Inferior parietal cortex (tissue), 1 donor: ENCODE measurements at regions not wholly inside any gene's neighbourhood (a gene's known extent, or its start where the extent isn't known, plus 50 kb on each side); places are given as distances from the start of the nearest gene placed in this dataset.

Source experiments
- DNase-seq: peaks from one replicate; pipeline ENCODE4 v3.0.0-alpha.2; 2016; ENCODE audit errors: extremely low spot score

GRCh38 chr2:204012072-204012653, 75.6 kb downstream of the ICOS start:
- peak; percentile 29 for DNase-seq

GRCh38 chr2:204015118-204015843, 78.7 kb downstream of the ICOS start:
- DNase-seq, result no peak

GRCh38 chr2:204018717-204019116, 82.2 kb downstream of the ICOS start:
- DNase-seq, result no peak

- DNase-seq, result no peak
Observed at GRCh38 chr2:204019572-204020501, 83.3 kb downstream of the ICOS start.

GRCh38 chr2:204021290-204022081, 84.9 kb downstream of the ICOS start:
- DNase-seq, result no peak

GRCh38 chr2:204022550-204022949, 86.0 kb downstream of the ICOS start:
- no peak for DNase-seq

- DNase-seq, result no peak
Observed at GRCh38 chr2:204023088-204023487, 86.5 kb downstream of the ICOS start.

- peak; percentile 61 for DNase-seq
Observed at GRCh38 chr2:204024503-204024902, 87.9 kb downstream of the ICOS start.

GRCh38 chr2:204024906-204025475, 88.4 kb downstream of the ICOS start:
- no peak for DNase-seq

- no peak for DNase-seq
Observed at GRCh38 chr2:204026294-204026693, 89.7 kb downstream of the ICOS start.

GRCh38 chr2:204027091-204027490, 90.5 kb downstream of the ICOS start:
- DNase-seq, result no peak

GRCh38 chr2:204030322-204030721, 93.8 kb downstream of the ICOS start:
- DNase-seq, result no peak

- DNase-seq, result no peak
Observed at GRCh38 chr2:204031056-204031455, 94.5 kb downstream of the ICOS start.

GRCh38 chr2:204032301-204032700, 95.7 kb downstream of the ICOS start:
- DNase-seq, result no peak

- DNase-seq, result no peak
Observed at GRCh38 chr2:204033611-204034495, 97.3 kb downstream of the ICOS start.

- no peak for DNase-seq
Observed at GRCh38 chr2:204036706-204037105, 100.1 kb downstream of the ICOS start.

GRCh38 chr2:204037286-204037685, 100.7 kb downstream of the ICOS start:
- DNase-seq, result no peak

GRCh38 chr2:204039298-204039838, 102.8 kb downstream of the ICOS start:
- DNase-seq, result no peak

- no peak for DNase-seq
Observed at GRCh38 chr2:204040016-204040415, 103.5 kb downstream of the ICOS start.

- no peak for DNase-seq
Observed at GRCh38 chr2:204042401-204042800, 105.8 kb downstream of the ICOS start.
